Naive thymus-derived CD4-positive, alpha-beta T cell (primary cell): ENCODE measurements at regions not wholly inside any gene's neighbourhood (a gene's known extent, or its start where the extent isn't known, plus 50 kb on each side); places are given as distances from the start of the nearest gene placed in this dataset.

Experiments used
- ATAC-seq: fragments of 150-1000 bp; cut with Tn5 transposase; 2 replicates; pipeline ENCODE4 v1.10.0; 2021; ENCODE audit warnings: mild to moderate bottlenecking, moderate library complexity
- CTCF ChIA-PET: fragments of 350-600 bp; sonication (Branson Sonifier 250); formaldehyde crosslinking; loops from one replicate; lab custom pipeline; 2021; ENCODE audit warnings: antibody characterized with exemption; lab: Charles Lee
- POLR2A ChIA-PET: fragments of 350-600 bp; sonication (Branson Sonifier 250); formaldehyde crosslinking; loops from one replicate; lab custom pipeline; 2021; ENCODE audit warnings: antibody characterized with exemption, inconsistent platforms; lab: Charles Lee
- DNase-seq, 9 donors: peaks; one replicate each; pipeline versions ENCODE4 v3.0.0 to v3.0.0-alpha.2; 2020 to 2022; ENCODE audit warnings: mixed read lengths in 1 of 9
- H3K27ac ChIP-seq: one replicate; pipeline ENCODE4 v1.7.0; 2013; ENCODE audit warnings: mild to moderate bottlenecking, low read depth, low read length, moderate library complexity
- H3K27me3 ChIP-seq, 2 donors: one replicate each; pipeline ENCODE4 v1.7.0; 2013; ENCODE audit warnings: low read length in 2 of 2, mild to moderate bottlenecking in 2 of 2, moderate library complexity in 2 of 2; ENCODE audit not compliant: control insufficient read depth in 2 of 2, insufficient read depth in 2 of 2
- H3K36me3 ChIP-seq, 3 experiments: 1 replicate in 2 of 3; 2 replicates in 1 of 3; pipeline ENCODE4 v1.7.0; 2013; ENCODE audit warnings: low read length in 3 of 3, mild to moderate bottlenecking in 3 of 3, moderate library complexity in 1 of 3; ENCODE audit not compliant: insufficient read depth in 3 of 3, control insufficient read depth in 2 of 3
- H3K4me1 ChIP-seq, 2 donors: one replicate each; pipeline ENCODE4 v1.7.0; 2013; ENCODE audit warnings: low read length in 2 of 2, mild to moderate bottlenecking in 2 of 2, moderate library complexity in 1 of 2; ENCODE audit not compliant: control insufficient read depth in 2 of 2, insufficient read depth in 2 of 2
- H3K4me3 ChIP-seq: 2 replicates; pipeline ENCODE4 v1.7.0; 2013; ENCODE audit warnings: mild to moderate bottlenecking, low read length
- H3K9me3 ChIP-seq, 3 experiments: 1 replicate in 2 of 3; 2 replicates in 1 of 3; pipeline ENCODE4 v1.7.0; 2013; ENCODE audit warnings: low read length in 3 of 3; ENCODE audit not compliant: control insufficient read depth in 2 of 3
- H3K27ac Mint-ChIP-seq, 9 donors: one replicate each; pipeline ENCODE4 v1.8.0; 2020 to 2022; ENCODE audit warnings: mixed read lengths in 9 of 9, mild to moderate bottlenecking in 8 of 9, moderate library complexity in 5 of 9, inconsistent platforms in 2 of 9
- H3K27me3 Mint-ChIP-seq, 5 donors: one replicate each; pipeline ENCODE4 v1.8.0; 2021 to 2022; ENCODE audit warnings: mixed read lengths in 5 of 5, mild to moderate bottlenecking in 1 of 5
- H3K36me3 Mint-ChIP-seq, 5 donors: one replicate each; pipeline ENCODE4 v1.8.0; 2020 to 2022; ENCODE audit warnings: mixed read lengths in 5 of 5, mild to moderate bottlenecking in 3 of 5, inconsistent platforms in 1 of 5
- H3K4me1 Mint-ChIP-seq, 7 donors: one replicate each; pipeline ENCODE4 v1.8.0; 2020 to 2022; ENCODE audit warnings: mixed read lengths in 7 of 7, mild to moderate bottlenecking in 3 of 7, inconsistent platforms in 1 of 7
- H3K4me3 Mint-ChIP-seq, 10 donors: one replicate each; pipeline ENCODE4 v1.8.0; 2020 to 2022; ENCODE audit warnings: mild to moderate bottlenecking in 10 of 10, mixed read lengths in 10 of 10, moderate library complexity in 6 of 10, inconsistent platforms in 2 of 10
- H3K9me3 Mint-ChIP-seq, 11 donors: one replicate each; pipeline ENCODE4 v1.8.0; 2020 to 2022; ENCODE audit warnings: mixed read lengths in 11 of 11, mild to moderate bottlenecking in 4 of 11, inconsistent platforms in 1 of 11, moderate library complexity in 1 of 11
- intact Hi-C, 2 donors: fragments of 100-400 bp; cut with micrococcal nuclease; formaldehyde crosslinking; loops; one replicate each; pipeline ENCODE4 v1.15.1; 2023

DNA sequence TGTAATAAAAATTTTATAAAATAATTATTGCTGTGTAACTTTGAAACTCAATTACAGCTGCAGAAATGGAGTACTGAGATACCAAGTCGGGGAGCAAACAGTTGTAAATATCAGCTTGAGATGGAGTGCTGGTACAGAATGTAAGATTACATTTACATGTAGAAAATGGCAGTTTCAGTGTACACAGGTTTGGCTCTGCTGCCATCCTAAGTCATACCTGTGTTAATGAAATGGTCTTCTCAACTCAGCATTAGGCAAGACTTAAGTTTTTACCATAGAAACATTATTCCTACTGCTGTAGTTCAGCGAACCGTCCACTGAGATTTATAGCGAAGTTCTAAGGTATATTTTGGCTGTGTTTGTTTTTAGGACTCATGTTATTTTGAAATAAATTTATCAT, 110.1 kb upstream of the TBL1XR1 start:
- H3K4me3 ChIP-seq = no peak overlapping the region
- ATAC-seq (no peak), DNase-seq (peak in 1 of 9 donors; percentile 26)
- POLR2A ChIA-PET = interaction anchor here (0.6 kb wide), 1 partner anchor 971 kb away, joined by 3 read pairs; no protein-coding TSS in a partner anchor
- no peaks in the 10 kb centered on the region for H3K36me3 ChIP-seq
- Mint-ChIP-seq H3K9me3 (peaks cover 0 to 33% (median 5%) of the 10 kb centered on the region in 11 donors), H3K4me1 (peaks cover 0 to 4% (median 0%) of the 10 kb centered on the region in 7 donors), H3K27me3 (peaks cover 0 to 4% (median 0%) of the 10 kb centered on the region in 5 donors), H3K4me3 (no peak overlapping the region), H3K27ac (no peak overlapping the region), H3K36me3 (peaks cover under 1 to 6% (median 3%) of the 10 kb centered on the region in 5 donors)
- CTCF ChIA-PET = no interaction called here
- no peaks in the 10 kb centered on the region for H3K27me3 ChIP-seq
- no peak overlapping the region for H3K27ac ChIP-seq
- H3K9me3 ChIP-seq = no peaks in the 10 kb centered on the region
- H3K4me1 ChIP-seq = no peaks in the 10 kb centered on the region
- intact Hi-C loops = loop anchor here in 1 of 2 donors (1.0 to 5.0 kb wide), 2 partner anchors 50 to 256 kb away; no protein-coding TSS in a partner anchor

DNA sequence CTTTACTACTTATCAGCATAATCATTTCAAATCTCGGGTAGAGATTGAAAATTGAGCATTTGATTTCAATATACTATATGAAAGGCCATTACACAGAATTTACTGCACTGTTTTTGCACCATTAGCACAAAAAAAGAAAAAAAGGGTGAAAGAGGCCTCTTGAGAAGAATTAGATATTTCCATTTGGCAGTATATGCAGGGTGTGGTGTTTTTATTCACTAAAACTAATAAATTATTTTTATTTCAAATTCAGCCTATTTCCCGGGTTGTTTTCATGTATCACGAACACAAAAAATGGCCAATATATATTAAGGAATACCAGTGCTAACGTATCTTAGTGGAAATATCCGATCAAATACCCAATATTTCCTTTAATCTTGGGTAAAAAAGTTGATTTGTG, 110.5 kb upstream of the TBL1XR1 start:
- Mint-ChIP-seq H3K36me3 (peaks cover 4 to 9% (median 5%) of the 10 kb centered on the region in 5 donors), H3K4me3 (no peak overlapping the region), H3K9me3 (peaks cover 0 to 35% (median 6%) of the 10 kb centered on the region in 11 donors), H3K27ac (no peak overlapping the region), H3K4me1 (peaks cover 0 to 4% (median 0%) of the 10 kb centered on the region in 7 donors), H3K27me3 (peaks cover 0 to 4% (median 0%) of the 10 kb centered on the region in 5 donors)
- H3K27ac ChIP-seq = no peak overlapping the region
- ATAC-seq (no peak), DNase-seq (no peak)
- H3K27me3 ChIP-seq = no peaks in the 10 kb centered on the region
- H3K9me3 ChIP-seq = no peaks in the 10 kb centered on the region
- no peaks in the 10 kb centered on the region for H3K36me3 ChIP-seq
- CTCF ChIA-PET = no interaction called here
- H3K4me3 ChIP-seq = no peak overlapping the region
- H3K4me1 ChIP-seq = no peaks in the 10 kb centered on the region
- POLR2A ChIA-PET = no interaction called here
- intact Hi-C loops = loop anchor here in 1 of 2 donors (1.0 to 5.0 kb wide), 2 partner anchors 49 to 257 kb away; no protein-coding TSS in a partner anchor

DNA sequence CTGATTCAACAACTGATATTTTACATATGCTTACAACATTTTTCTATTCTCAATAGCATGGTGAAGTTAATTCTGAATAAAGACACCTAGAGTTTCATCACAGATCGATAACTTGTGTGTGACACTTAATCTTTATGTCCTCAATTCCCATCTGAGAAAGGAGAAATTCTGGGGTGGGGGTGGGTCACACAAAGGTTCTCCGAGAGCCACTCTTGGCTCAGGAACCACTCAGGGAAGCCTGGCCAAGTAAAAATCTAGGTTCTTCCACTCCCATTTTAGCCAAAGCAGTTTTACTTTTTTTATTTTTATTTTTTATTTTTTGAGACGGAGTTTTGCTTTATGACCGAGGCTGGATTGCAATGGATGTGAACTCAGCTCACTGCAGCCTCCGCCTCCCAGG, 111.0 kb upstream of the TBL1XR1 start:
- CTCF ChIA-PET = no interaction called here
- Mint-ChIP-seq H3K36me3 (peaks cover 4 to 9% (median 5%) of the 10 kb centered on the region in 5 donors), H3K27me3 (peaks cover 0 to 4% (median 0%) of the 10 kb centered on the region in 5 donors), H3K4me1 (peaks cover 0 to 4% (median 0%) of the 10 kb centered on the region in 7 donors), H3K4me3 (no peak overlapping the region), H3K27ac (no peak overlapping the region), H3K9me3 (peaks cover 0 to 35% (median 6%) of the 10 kb centered on the region in 11 donors)
- Histone ChIP-seq H3K27me3 (no peaks in the 10 kb centered on the region), H3K36me3 (no peaks in the 10 kb centered on the region), H3K9me3 (no peaks in the 10 kb centered on the region), H3K27ac (no peak overlapping the region), H3K4me1 (no peaks in the 10 kb centered on the region), H3K4me3 (no peak overlapping the region)
- intact Hi-C loops = loop anchor here in 1 of 2 donors (5.0 kb wide), 1 partner anchor 49 kb away; no protein-coding TSS in a partner anchor
- ATAC-seq (no peak), DNase-seq (no peak)
- POLR2A ChIA-PET = no interaction called here

- no peaks in the 10 kb centered on the region for H3K27me3 ChIP-seq
- intact Hi-C loops = loop anchor here in 1 of 2 donors (5.0 kb wide), 1 partner anchor 48 kb away; no protein-coding TSS in a partner anchor
- ATAC-seq = no peak
- H3K4me1 ChIP-seq = no peaks in the 10 kb centered on the region
- H3K27ac ChIP-seq = no peak overlapping the region
- peaks cover 4 to 9% (median 5%) of the 10 kb centered on the region in 5 donors for H3K36me3 Mint-ChIP-seq
- no peak overlapping the region for H3K27ac Mint-ChIP-seq
- POLR2A ChIA-PET = no interaction called here
- H3K9me3 Mint-ChIP-seq = peaks cover 0 to 35% (median 7%) of the 10 kb centered on the region in 11 donors
- DNase-seq = no peak
- H3K4me3 ChIP-seq = no peak overlapping the region
- H3K4me1 Mint-ChIP-seq = peaks cover 0 to 4% (median 0%) of the 10 kb centered on the region in 7 donors
- CTCF ChIA-PET = no interaction called here
- H3K4me3 Mint-ChIP-seq = no peak overlapping the region
- no peaks in the 10 kb centered on the region for H3K9me3 ChIP-seq
- H3K36me3 ChIP-seq = no peaks in the 10 kb centered on the region
- H3K27me3 Mint-ChIP-seq = peaks cover 0 to 4% (median 0%) of the 10 kb centered on the region in 5 donors
Observed at GRCh38 chr3:177308911-177309310, 111.6 kb upstream of the TBL1XR1 start.

DNA sequence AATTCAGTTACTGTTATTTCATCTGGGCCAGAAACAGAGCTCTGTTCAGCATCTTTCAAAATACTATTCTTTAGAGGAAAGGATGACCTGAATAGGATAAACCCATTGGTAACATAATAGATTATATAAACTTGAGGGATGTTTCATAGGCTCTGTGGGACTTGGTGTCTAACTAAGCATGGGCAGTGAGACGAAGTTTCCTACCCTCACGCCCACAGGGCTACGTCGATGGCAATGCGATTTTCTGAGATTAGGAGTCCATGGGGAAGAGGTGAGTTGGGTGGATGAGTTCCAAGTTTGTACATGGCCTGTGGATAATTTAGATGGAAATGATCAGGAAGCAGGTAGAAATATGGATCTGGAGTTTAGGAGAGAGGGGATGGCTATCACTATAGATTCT, 115.2 kb upstream of the TBL1XR1 start:
- peaks cover 0 to 5% (median 2%) of the 10 kb centered on the region in 7 donors for H3K4me1 Mint-ChIP-seq

DNA sequence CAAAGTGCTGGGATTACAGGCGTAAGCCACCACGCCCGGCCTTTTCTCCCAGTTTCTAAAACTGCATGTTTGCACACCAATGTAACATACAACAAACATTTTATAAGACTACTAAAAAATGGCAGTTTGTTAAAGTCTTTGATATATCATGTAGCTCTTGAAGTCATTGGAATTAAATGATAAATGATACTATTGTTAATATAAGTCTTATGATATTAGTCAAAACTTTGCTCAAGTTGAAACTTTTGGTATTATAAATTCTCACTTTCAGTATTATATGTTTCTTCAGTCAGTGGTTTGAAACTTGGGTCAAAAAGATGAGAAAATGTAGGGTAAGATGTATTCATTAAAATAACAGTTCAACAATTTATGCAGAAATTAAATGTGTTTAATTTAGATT, 117.6 kb upstream of the TBL1XR1 start:
- Histone ChIP-seq H3K27me3 (no peaks in the 10 kb centered on the region), H3K4me3 (no peak overlapping the region), H3K36me3 (no peaks in the 10 kb centered on the region), H3K27ac (no peak overlapping the region), H3K4me1 (no peaks in the 10 kb centered on the region), H3K9me3 (no peaks in the 10 kb centered on the region)
- Mint-ChIP-seq H3K9me3 (peaks cover 0 to 32% (median 12%) of the 10 kb centered on the region in 11 donors), H3K27me3 (no peaks in the 10 kb centered on the region), H3K27ac (no peak overlapping the region), H3K36me3 (peaks cover 4 to 12% (median 5%) of the 10 kb centered on the region in 5 donors), H3K4me3 (no peak overlapping the region), H3K4me1 (peaks cover 0 to 21% (median 16%) of the 10 kb centered on the region in 7 donors)
- POLR2A ChIA-PET = interaction anchor here (0.6 kb wide), 1 partner anchor 284 kb away, joined by 4 read pairs; no protein-coding TSS in a partner anchor
- ATAC-seq = no peak
- no peak for DNase-seq
- intact Hi-C loops = no loop called here
- CTCF ChIA-PET = no interaction called here

More for the DNA sequence above, 115.2 kb upstream of the TBL1XR1 start:
- no peaks in the 10 kb centered on the region for H3K36me3 ChIP-seq
- peaks cover 0 to 36% (median 7%) of the 10 kb centered on the region in 11 donors for H3K9me3 Mint-ChIP-seq
- H3K27me3 Mint-ChIP-seq = no peaks in the 10 kb centered on the region
- peaks cover 4 to 8% (median 5%) of the 10 kb centered on the region in 5 donors for H3K36me3 Mint-ChIP-seq
- no peak for DNase-seq
- H3K4me3 ChIP-seq = no peak overlapping the region
- H3K4me3 Mint-ChIP-seq = no peak overlapping the region
- peak overlapping the region in 3 of 9 donors; percentile 2 to 65 (median 27) for H3K27ac Mint-ChIP-seq
- no peak for ATAC-seq
- intact Hi-C loops = no loop called here
- no peaks in the 10 kb centered on the region for H3K9me3 ChIP-seq
- POLR2A ChIA-PET = interaction anchor here (0.6 to 1.6 kb wide), 2 partner anchors 115 to 171 kb away, joined by 4 read pairs; no protein-coding TSS in a partner anchor
- no peaks in the 10 kb centered on the region for H3K4me1 ChIP-seq
- H3K27me3 ChIP-seq = no peaks in the 10 kb centered on the region
- CTCF ChIA-PET = interaction anchor here (0.5 kb wide), 1 partner anchor 95 kb away, joined by 3 read pairs; no protein-coding TSS in a partner anchor
- H3K27ac ChIP-seq = no peak overlapping the region
